HG03558 (cell line): ENCODE measurements at regions not wholly inside any gene's neighbourhood (a gene's known extent, or its start where the extent isn't known, plus 50 kb on each side); places are given as distances from the start of the nearest gene placed in this dataset.
"Not testable (repeated sequence)": the region's sequence is repeated elsewhere in the genome, so short reads cannot be mapped to it uniquely, and the experiment has no call there.

Experiments
- ATAC-seq: cut with Tn5 transposase; IDR thresholded peaks from one replicate; pipeline ENCODE4 v1.9.1; 2021; ENCODE audit warnings: moderate number of reproducible peaks; ENCODE audit not compliant: unreplicated experiment; ENCODE audit errors: extremely low read depth

DNA sequence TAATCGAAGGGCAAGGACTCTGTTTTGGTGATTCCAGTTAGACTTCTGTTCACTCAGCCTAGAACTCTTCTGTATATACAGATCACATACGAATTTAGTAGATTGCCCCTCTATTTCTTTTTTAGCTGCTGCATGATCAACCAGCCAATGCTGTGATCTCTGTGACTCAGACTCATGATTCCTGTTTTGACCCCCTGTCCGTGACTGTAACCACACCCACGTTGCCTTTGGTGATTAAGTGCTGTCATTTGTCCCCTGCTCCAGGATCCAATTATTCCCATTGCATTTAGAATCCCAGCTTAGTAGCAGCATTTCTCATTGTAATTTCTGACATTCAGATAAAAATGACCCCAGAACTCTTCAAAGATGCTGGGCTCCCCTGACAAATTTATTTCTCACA, 545.7 kb downstream of the NPIPA7 start:
- ATAC-seq, result no peak

- ATAC-seq, result no peak
These were observed 545.3 kb downstream of the XYLT1 start for GRCh38 chr16:16925432-16925831.

- ATAC-seq, result no peak
These were observed 542.1 kb downstream of the XYLT1 start for GRCh38 chr16:16928532-16929109.

DNA sequence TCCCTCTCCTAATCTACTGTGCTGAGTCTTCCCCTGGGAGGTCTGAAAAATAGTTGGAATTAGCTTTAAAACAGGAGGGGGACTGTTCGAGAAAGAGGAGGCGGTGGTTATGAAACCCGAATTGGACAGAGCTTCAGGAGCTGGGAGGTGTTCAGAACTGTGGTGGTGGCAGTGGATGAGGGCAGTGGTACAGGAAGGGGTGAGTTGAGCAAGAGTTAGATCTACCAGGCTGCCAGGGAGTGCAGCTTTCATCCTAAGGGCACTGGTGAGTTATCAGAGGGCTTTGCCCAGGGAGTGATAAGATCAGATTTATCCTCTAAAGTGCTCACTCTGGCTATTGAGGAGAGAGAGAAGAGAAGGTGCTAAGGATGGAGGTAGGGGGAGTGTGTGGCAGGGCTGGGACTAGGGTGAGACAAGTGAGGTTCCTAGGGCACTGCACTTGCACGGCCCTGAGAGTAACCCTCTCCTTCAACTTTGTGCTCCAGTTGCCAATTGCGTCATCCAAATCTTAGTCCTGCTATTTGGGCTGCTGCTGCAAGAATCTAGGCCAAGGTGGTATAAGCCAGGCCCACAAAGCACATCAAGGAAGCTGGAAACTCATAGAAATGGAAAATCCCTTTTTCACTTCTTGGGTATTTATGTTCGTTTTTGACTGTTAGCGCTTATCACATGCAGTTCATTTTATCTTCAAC, 540.3 kb downstream of the XYLT1 start:
- no peak for ATAC-seq

DNA sequence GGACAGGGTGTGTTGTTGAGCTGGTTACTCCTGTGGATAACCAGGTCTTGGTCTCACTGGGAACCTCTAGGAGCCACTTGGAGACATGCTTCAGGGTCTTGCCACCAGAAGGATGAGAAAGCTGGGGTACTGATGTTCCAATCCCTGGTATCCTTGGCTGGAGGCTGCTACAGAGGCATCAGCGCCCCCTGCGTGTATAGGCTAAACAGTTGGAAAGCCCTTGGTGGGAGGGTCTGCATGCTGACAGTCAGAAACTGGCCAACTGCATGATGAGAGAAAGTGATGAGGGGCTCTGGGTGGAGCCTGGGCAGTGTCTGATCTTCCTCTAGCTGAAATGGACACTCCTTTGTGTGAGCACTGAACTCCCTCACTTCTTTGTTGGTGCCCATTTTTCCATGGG, 536.9 kb downstream of the XYLT1 start:
- no peak for ATAC-seq

GRCh38 chr16:16934660-16935059, 536.1 kb downstream of the XYLT1 start:
- ATAC-seq, result no peak

- ATAC-seq, result not testable (repeated sequence)
These were observed 534.9 kb downstream of the XYLT1 start for GRCh38 chr16:16935909-16936308.

DNA sequence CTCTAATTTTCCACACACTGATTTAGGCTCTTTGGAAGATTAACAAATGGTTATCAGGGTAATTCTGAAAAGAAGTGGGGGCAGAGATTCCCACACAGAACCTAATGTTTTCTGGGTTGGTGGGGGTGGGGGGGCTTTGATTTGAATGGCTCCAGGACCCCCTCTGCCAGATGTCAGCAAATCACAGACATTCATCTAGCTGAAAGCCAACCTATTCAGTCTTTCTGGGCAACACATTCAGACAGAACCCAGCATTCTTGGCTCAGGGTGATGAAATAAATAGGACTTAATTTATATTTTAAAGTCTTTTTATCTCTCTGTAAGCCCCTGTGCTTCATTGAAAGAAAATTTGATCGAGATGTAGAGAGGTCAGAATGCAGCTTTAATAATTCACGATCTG, 533.2 kb downstream of the XYLT1 start:
- ATAC-seq, result no peak

DNA sequence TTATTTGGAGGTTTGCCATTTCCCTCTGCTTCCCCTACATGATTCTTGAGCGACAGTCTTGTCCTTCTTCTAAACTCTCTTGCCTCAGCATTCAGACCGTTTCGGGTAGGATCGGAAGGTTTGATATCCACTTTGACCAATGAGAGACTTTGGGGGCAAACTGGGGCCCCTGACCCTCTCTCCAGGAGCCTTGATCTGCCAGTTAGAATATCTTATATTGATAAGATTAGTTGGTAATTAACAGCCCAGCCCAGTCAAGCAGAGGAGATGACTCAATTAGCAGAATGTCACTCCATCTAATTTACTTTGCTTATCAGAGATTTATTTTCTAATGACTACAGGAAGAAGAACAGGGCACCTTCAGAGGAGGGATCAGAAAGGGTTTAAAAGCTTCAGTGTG, 532.8 kb downstream of the XYLT1 start:
- ATAC-seq, result no peak

DNA sequence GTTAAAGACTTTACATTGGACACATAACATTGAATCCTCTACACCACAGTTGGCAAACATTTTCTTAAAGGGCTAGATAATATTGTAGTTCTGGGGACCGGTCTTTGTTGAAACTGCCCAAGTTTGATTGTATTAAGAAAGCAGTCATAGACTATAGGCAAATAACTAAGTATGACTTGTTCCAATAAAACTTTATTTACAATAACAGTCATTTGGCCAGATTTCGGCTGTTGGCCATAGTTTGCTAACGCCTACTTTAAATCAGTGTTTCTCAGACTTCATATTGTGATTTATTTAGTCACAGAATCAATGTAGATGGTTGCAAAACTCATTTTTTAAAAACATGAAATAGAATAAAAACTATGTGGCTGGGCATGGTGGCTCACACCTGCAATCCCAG, 531.8 kb downstream of the XYLT1 start:
- no peak for ATAC-seq

GRCh38 chr16:16940351-16940750, 530.4 kb downstream of the XYLT1 start:
- ATAC-seq, result no peak

DNA sequence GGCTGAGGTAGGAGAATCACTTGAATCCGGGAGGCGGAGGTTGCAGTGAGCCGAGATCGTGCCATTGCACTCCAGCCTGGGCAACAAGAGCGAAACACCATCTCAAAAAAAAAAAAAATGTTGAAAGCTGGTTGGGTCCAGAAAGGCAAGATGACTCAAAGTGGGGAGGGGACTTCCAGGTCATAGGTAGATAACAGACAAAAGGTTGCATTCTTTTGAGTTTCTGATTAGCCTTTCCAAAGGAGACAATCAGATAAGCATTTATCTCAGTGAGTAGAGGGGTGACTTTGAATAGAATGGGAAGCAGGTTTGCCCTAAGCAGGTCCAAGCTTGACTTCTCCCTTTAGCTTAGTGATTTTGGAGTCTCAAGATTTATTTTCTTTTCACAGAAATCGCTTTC, 527.9 kb downstream of the XYLT1 start:
- ATAC-seq, result not testable (repeated sequence)

DNA sequence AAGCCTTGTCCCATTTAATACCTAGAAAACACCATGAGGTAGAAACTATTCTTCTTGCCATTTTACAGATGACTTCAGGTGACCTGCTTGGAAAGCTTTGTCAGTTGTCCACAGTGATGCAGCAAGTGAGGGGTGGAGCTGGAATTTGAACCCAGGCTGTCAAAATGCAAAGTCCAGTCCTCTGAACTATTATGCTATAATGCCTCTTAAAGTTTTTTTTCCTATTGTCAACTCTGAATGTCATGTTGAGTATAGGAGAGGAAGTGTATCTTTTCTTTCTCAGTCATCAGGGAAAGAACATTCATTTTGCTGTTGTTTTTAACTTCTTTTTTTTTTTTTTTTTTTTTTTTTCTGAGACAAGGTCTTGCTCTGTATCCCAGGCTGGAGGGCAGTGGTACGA, 525.6 kb downstream of the XYLT1 start:
- no peak for ATAC-seq

DNA sequence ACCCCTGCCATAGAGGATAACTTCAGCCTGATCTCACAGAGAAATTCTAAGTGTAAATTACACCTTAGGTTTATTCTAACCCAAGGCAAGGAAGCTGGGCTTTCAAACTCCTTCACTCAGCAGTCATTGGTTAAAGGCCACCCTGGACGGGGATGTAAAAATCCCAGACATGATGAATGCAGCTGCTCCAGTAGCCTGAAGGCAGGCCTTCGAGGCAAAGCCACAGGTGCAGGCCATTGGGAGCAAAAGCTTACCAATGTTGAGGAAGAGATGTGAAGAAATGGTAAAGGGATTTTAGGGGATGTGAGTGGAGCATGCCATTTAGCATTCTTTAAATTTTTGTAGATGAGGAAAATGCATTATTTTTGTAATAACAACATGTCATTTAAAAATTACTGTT, 514.4 kb downstream of the XYLT1 start:
- ATAC-seq, result no peak

DNA sequence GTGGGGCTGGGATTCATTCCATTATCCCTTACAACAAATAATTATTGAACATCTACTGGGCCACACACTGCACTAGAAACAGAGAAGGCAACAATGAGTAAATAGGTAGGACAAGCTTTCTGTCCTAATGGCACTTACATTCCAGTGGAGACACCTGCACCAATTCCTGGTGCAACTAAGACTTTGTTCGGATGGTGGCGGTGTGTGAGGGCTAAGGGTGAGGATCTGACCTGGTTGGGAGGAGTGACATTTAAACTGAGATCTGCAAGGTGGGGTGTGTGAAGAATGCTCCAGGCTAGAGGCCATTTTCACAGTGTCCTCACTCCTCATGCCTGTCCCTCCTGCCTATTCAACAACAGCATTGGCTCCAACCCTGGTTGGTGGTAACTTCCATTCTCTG, 510.0 kb downstream of the XYLT1 start:
- ATAC-seq, result no peak

DNA sequence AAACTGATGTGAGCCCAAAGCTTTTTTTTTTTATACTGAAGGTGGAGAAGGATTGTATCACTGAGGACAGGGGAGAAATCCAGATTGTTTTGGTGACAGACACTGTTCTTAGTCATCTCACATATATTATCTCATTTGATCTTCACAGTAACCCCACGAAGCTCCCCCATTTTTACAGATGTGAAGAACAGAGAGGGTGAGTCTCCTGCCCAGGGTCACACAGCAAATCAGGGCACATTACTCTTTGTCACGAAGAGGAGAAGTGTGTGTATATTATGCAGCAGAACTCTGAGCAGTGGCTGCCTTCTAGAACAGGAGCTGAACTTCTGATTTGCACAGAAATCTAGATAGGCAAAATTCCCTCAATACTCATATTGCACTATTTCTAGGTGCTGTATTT, 504.3 kb downstream of the XYLT1 start:
- no peak for ATAC-seq

GRCh38 chr16:16971042-16971441, 499.7 kb downstream of the XYLT1 start:
- ATAC-seq, result no peak

DNA sequence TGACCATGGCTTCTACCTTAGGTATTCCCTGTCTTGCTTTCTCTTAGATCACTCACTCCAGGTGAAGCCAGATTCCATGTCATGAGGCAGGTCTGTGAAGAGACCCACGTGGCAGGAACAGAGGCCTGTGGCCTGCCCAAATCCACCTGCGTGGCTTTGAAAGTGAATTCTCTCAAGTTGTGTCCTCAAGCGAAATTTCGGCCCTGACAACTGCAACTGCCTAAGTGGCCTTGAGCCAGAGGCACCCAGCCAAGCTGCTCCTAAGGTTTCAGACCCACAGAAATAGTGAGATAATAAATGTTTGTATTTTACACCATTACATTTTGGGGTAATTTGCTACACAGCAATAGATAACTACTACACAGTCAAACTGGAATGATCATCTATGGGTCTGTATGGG, 497.9 kb downstream of the XYLT1 start:
- no peak for ATAC-seq

- no peak for ATAC-seq
These were observed 496.8 kb downstream of the XYLT1 start for GRCh38 chr16:16973707-16974591.

GRCh38 chr16:16982614-16983013, 488.1 kb downstream of the XYLT1 start:
- no peak for ATAC-seq

GRCh38 chr16:16983582-16983981, 487.2 kb downstream of the XYLT1 start:
- ATAC-seq, result no peak
